ENCODE measurements at regions not wholly inside any gene's neighbourhood (a gene's known extent, or its start where the extent isn't known, plus 50 kb on each side); places are given as distances from the start of the nearest gene placed in this dataset.
A peak's percentile ranks its signal among the peaks of the same experiment; 100 is the strongest.

DNA sequence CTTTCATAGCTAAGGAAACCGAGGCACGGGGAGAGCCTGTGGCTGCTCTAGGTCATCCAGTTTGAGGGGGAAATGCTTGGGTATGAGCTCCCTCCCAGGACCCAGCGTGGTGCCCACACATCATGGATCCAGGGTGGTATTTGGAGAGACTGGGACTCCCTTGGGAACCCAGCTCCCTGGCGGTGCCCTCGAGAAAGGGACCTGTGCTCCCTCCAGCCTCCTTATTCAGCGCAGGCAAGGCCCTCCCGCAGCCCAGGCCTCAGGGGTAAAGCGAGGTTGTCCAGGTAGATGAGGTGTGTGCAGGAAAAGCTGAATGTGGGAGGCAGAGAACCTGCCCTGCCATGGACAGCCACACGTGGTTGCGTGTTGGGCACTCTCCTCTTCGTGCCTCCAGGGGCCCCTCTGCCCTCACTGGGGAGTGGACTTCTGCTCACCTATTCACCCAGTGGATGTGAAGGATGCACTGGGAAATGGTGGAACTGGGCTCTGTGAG lies 53.8 kb upstream of the GPR78 start:
- TF ChIP-seq, protein P1, sequence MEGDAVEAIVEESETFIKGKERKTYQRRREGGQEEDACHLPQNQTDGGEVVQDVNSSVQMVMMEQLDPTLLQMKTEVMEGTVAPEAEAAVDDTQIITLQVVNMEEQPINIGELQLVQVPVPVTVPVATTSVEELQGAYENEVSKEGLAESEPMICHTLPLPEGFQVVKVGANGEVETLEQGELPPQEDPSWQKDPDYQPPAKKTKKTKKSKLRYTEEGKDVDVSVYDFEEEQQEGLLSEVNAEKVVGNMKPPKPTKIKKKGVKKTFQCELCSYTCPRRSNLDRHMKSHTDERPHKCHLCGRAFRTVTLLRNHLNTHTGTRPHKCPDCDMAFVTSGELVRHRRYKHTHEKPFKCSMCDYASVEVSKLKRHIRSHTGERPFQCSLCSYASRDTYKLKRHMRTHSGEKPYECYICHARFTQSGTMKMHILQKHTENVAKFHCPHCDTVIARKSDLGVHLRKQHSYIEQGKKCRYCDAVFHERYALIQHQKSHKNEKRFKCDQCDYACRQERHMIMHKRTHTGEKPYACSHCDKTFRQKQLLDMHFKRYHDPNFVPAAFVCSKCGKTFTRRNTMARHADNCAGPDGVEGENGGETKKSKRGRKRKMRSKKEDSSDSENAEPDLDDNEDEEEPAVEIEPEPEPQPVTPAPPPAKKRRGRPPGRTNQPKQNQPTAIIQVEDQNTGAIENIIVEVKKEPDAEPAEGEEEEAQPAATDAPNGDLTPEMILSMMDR (IDR thresholded peaks at IDR 0.05): no peak
- H3K36me3 Mint-ChIP-seq (ENCODE audit: unreplicated experiment): no peaks in the 10 kb centered on the region
- H3K4me1 Mint-ChIP-seq (ENCODE audit: unreplicated experiment): peaks cover 31% of the 10 kb centered on the region
- no peak for DNase-seq (ENCODE audit: extremely low spot score, unreplicated experiment)
- H3K27ac Mint-ChIP-seq (ENCODE audit: unreplicated experiment): peak overlapping the region; percentile 90
- H3K27me3 Mint-ChIP-seq (ENCODE audit: unreplicated experiment): no peaks in the 10 kb centered on the region
- H3K4me3 Mint-ChIP-seq (ENCODE audit: unreplicated experiment): no peak overlapping the region
- peaks cover 4% of the 10 kb centered on the region for H3K9me3 Mint-ChIP-seq (ENCODE audit: unreplicated experiment)

- Mint-ChIP-seq H3K27me3 (ENCODE audit: unreplicated experiment) (no peaks in the 10 kb centered on the region), H3K27ac (ENCODE audit: unreplicated experiment) (peak overlapping the region; percentile 42), H3K36me3 (ENCODE audit: unreplicated experiment) (no peaks in the 10 kb centered on the region), H3K9me3 (ENCODE audit: unreplicated experiment) (peaks cover 4% of the 10 kb centered on the region), H3K4me1 (ENCODE audit: unreplicated experiment) (peaks cover 27% of the 10 kb centered on the region), H3K4me3 (ENCODE audit: unreplicated experiment) (no peak overlapping the region)
- DNase-seq (ENCODE audit: extremely low spot score, unreplicated experiment): no peak
- TF ChIP-seq, protein P1 (IDR thresholded peaks at IDR 0.05): no peak
These were observed 51.5 kb upstream of the GPR78 start for GRCh38 chr4:8528713-8529112.

Data from osteocyte (in vitro differentiated cells).